SH-SY5Y (cell line): ENCODE measurements at regions not wholly inside any gene's neighbourhood (a gene's known extent, or its start where the extent isn't known, plus 50 kb on each side); places are given as distances from the start of the nearest gene placed in this dataset.

Experiments
- GATA2 ChIP-seq: IDR thresholded peaks from 2 replicates; pipeline ENCODE4 v1.6.1; 2011; ENCODE audit warnings: mild to moderate bottlenecking, low read depth, low read length
- GATA3 ChIP-seq: IDR thresholded peaks from 2 replicates; pipeline ENCODE4 v1.6.1; 2011; ENCODE audit warnings: low read depth, mild to moderate bottlenecking, low read length, moderate library complexity

DNA sequence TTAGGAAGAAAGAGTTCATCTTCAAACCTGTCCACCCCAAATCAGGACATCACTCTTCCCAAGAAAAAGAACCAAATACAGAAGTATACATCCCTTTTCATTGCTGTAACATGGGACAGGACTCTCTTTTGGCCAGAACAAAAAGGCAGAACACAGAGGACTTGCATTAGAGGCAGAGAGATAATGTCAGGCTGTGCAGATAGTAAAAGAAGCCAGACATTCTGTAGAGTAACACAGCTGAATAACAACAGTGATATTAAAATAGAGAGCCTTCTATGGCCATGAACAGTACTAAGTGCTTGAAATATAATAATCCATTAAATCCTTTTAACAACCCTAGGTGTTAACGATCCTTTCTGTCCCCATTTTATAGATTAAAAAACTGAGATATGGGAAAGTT is 437.2 kb downstream of the NFIB start:
- TF ChIP-seq GATA3 (no peak), GATA2 (no peak)
